NCI-H1417 treated with DMSO at 0.1 percent for 48 hours (cell line): ENCODE measurements at regions not wholly inside any gene's neighbourhood (a gene's known extent, or its start where the extent isn't known, plus 50 kb on each side); places are given as distances from the start of the nearest gene placed in this dataset.

Source experiments
- DNase-seq: peaks from one replicate; lab custom pipeline; 2025; lab: John Stamatoyannopoulos, UW

GRCh38 chr16:76900285-76901263 is 290.4 kb upstream of the MON1B start:
- no peak for DNase-seq

GRCh38 chr16:76906552-76906951 is 284.4 kb upstream of the MON1B start:
- DNase-seq = no peak

- DNase-seq = no peak
These were observed 280.1 kb upstream of the MON1B start for GRCh38 chr16:76910931-76911330.

- no peak for DNase-seq
These were observed 277.9 kb upstream of the MON1B start for GRCh38 chr16:76913046-76913445.

- no peak for DNase-seq
These were observed 264.9 kb upstream of the MON1B start for GRCh38 chr16:76926042-76926441.

GRCh38 chr16:76926595-76926994 is 264.4 kb upstream of the MON1B start:
- no peak for DNase-seq

- DNase-seq = no peak
These were observed 259.8 kb upstream of the MON1B start for GRCh38 chr16:76931186-76931585.

- no peak for DNase-seq
These were observed 258.3 kb upstream of the MON1B start for GRCh38 chr16:76932541-76933211.

- no peak for DNase-seq
These were observed 250.7 kb upstream of the MON1B start for GRCh38 chr16:76940251-76940650.

GRCh38 chr16:76941113-76941512 is 249.9 kb upstream of the MON1B start:
- DNase-seq = no peak

GRCh38 chr16:76942089-76942488 is 248.9 kb upstream of the MON1B start:
- DNase-seq = no peak

GRCh38 chr16:76943921-76944320 is 247.1 kb upstream of the MON1B start:
- peak; percentile 46 for DNase-seq

- DNase-seq = no peak
These were observed 244.1 kb upstream of the MON1B start for GRCh38 chr16:76946879-76947278.

GRCh38 chr16:76947749-76948148 is 243.2 kb upstream of the MON1B start:
- DNase-seq = no peak

GRCh38 chr16:76955629-76956028 is 235.4 kb upstream of the MON1B start:
- DNase-seq = no peak

- DNase-seq = no peak
These were observed 234.6 kb upstream of the MON1B start for GRCh38 chr16:76956394-76956793.

- no peak for DNase-seq
These were observed 234.1 kb upstream of the MON1B start for GRCh38 chr16:76956841-76957240.

GRCh38 chr16:76959166-76959565 is 231.8 kb upstream of the MON1B start:
- no peak for DNase-seq

- DNase-seq = no peak
These were observed 227.2 kb upstream of the MON1B start for GRCh38 chr16:76963614-76964315.

GRCh38 chr16:76964464-76965154 is 226.4 kb upstream of the MON1B start:
- DNase-seq = no peak

GRCh38 chr16:76970087-76970744 is 220.8 kb upstream of the MON1B start:
- no peak for DNase-seq

GRCh38 chr16:76970745-76971099 is 220.3 kb upstream of the MON1B start:
- DNase-seq = no peak
